ENCODE measurements at regions not wholly inside any gene's neighbourhood (a gene's known extent, or its start where the extent isn't known, plus 50 kb on each side); places are given as distances from the start of the nearest gene placed in this dataset.

DNA sequence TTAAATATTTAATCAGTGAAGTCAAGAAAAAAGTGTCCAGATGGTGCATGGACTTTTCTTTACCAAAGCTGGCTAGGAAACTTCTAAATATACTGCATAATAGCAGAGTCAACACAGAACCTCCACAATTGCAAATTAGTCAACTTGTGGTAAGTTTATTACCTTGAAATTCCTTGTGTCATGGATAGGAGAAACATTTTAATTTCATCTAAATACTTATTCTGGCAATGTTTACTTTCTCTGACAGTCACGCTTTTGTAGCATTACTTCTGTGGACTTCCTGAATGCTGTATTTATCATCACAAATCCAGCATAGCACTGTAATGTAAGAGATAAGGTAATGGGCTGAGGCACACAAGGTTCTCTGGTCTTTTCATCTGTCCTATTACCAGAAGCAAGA is 2266.1 kb downstream of the PCDH7 start:
- TF ChIP-seq POLR2A (IDR thresholded peaks at IDR 0.05; ENCODE audit: low read length) (no peak), GATA1 (IDR thresholded peaks at IDR 0.05; ENCODE audit: low read depth, low read length) (no peak)
